Tibial nerve (tissue), 4 donors: ENCODE measurements at regions not wholly inside any gene's neighbourhood (a gene's known extent, or its start where the extent isn't known, plus 50 kb on each side); places are given as distances from the start of the nearest gene placed in this dataset.

Experiments
- CTCF ChIP-seq, 5 experiments: fragments of 200-600 bp in 3 of 5; fragments of 450-650 bp in 2 of 5; sonication (generic) in 3 of 5; IDR thresholded peaks; one replicate each; pipeline ENCODE4 v1.5.1; 2016 to 2019; ENCODE audit warnings: antibody characterized with exemption in 5 of 5, mild to moderate bottlenecking in 3 of 5, moderate library complexity in 2 of 5
- EP300 ChIP-seq, 2 donors: sonication (generic); formaldehyde crosslinking; IDR thresholded peaks; one replicate each; pipeline ENCODE4 v1.6.1; 2017; ENCODE audit warnings: antibody characterized with exemption in 2 of 2, mild to moderate bottlenecking in 1 of 2
- POLR2A ChIP-seq, 2 donors: fragments of 450-650 bp; IDR thresholded peaks; one replicate each; pipeline ENCODE4 v1.6.1; 2017; ENCODE audit warnings: antibody characterized with exemption in 2 of 2, mild to moderate bottlenecking in 2 of 2, moderate library complexity in 2 of 2

DNA sequence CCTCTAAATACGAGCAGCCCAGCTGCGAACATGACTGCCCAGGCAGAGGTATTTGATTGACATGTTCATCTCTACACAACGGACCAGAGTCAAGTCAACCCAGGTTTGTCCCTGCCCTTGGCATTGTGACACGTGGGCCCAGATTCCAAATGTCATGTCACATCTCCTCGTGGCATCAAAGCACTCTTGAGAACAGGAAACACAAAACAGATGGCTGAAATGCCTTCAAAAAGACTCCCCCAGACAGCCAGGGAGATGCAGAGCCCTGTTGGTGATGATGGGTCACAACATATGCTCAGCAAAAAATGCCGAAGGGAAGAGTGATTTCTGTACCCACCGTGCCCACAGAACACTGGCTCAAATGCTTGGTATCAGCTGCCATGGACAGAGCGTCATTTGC is 337.8 kb upstream of the DAB1 start:
- TF ChIP-seq CTCF (IDR thresholded peaks at IDR 0.05) (no peak), EP300 (IDR thresholded peaks at IDR 0.05) (no peak), POLR2A (IDR thresholded peaks at IDR 0.05) (no peak)
